WTC11 (cell line): ENCODE measurements at regions not wholly inside any gene's neighbourhood (a gene's known extent, or its start where the extent isn't known, plus 50 kb on each side); places are given as distances from the start of the nearest gene placed in this dataset.

Experiments used
- ATAC-seq: fragments of 200-7000 bp; cut with Tn5 transposase; 2 replicates; pipeline ENCODE4 v1.10.0; 2021; ENCODE audit warnings: mild to moderate bottlenecking, moderate library complexity
- CTCF ChIA-PET: fragments of 300-600 bp; sonication (Branson Sonifier 250); formaldehyde crosslinking; loops from one replicate; lab custom pipeline; 2021; ENCODE audit warnings: antibody characterized with exemption; lab: Charles Lee
- POLR2A ChIA-PET: fragments of 350-600 bp; sonication (Branson Sonifier 250); formaldehyde crosslinking; loops from one replicate; lab custom pipeline; 2021; ENCODE audit warnings: antibody characterized with exemption; lab: Charles Lee
- DNase-seq: peaks from one replicate; pipeline ENCODE4 v3.0.0; 2021; ENCODE audit warnings: low spot score
- H3K27ac Mint-ChIP-seq: 2 replicates; pipeline ENCODE4 v1.8.0; 2021; ENCODE audit warnings: mixed read lengths
- H3K27me3 Mint-ChIP-seq: 2 replicates; pipeline ENCODE4 v1.8.0; 2021; ENCODE audit warnings: low read depth, mild to moderate bottlenecking, moderate library complexity, mixed read lengths
- H3K36me3 Mint-ChIP-seq: 2 replicates; pipeline ENCODE4 v1.8.0; 2021; ENCODE audit warnings: mixed read lengths
- H3K4me1 Mint-ChIP-seq: 2 replicates; pipeline ENCODE4 v1.8.0; 2022; ENCODE audit warnings: mixed read lengths
- H3K4me3 Mint-ChIP-seq: 2 replicates; pipeline ENCODE4 v1.8.0; 2021; ENCODE audit warnings: mild to moderate bottlenecking, moderate library complexity, mixed read lengths
- H3K9me3 Mint-ChIP-seq: 2 replicates; pipeline ENCODE4 v1.8.0; 2021; ENCODE audit warnings: mixed read lengths
- AFF4 ChIP-seq: sonication (generic); formaldehyde crosslinking; IDR thresholded peaks from 2 replicates; pipeline ENCODE4 v1.8.1; 2023; ENCODE audit warnings: mild to moderate bottlenecking, missing genetic modification reagents, borderline replicate concordance
- AR ChIP-seq: fragments of 250-450 bp; sonication (Bioruptor Pico); IDR thresholded peaks from 2 replicates; pipeline ENCODE4 v1.9.0; 2021; ENCODE audit warnings: mild to moderate bottlenecking
- ATF2 ChIP-seq: sonication (generic); formaldehyde crosslinking; IDR thresholded peaks from 2 replicates; pipeline ENCODE4 v1.8.1; 2022; ENCODE audit warnings: low read depth, missing genetic modification reagents, borderline replicate concordance
- E2F1 ChIP-seq: sonication (generic); formaldehyde crosslinking; IDR thresholded peaks from 2 replicates; pipeline ENCODE4 v1.8.0; 2022; ENCODE audit warnings: mild to moderate bottlenecking, missing genetic modification reagents
- EMX1 ChIP-seq: fragments of 250-450 bp; sonication (Bioruptor Pico); IDR thresholded peaks from 2 replicates; pipeline ENCODE4 v1.8.0; 2021; ENCODE audit warnings: mild to moderate bottlenecking
- ETV6 ChIP-seq: sonication (generic); formaldehyde crosslinking; IDR thresholded peaks from 2 replicates; pipeline ENCODE4 v1.8.1; 2022; ENCODE audit warnings: mild to moderate bottlenecking, missing genetic modification reagents
- FOXK1 ChIP-seq: sonication (generic); formaldehyde crosslinking; IDR thresholded peaks from 2 replicates; pipeline ENCODE4 v1.8.0; 2022; ENCODE audit warnings: mild to moderate bottlenecking, moderate library complexity, missing genetic modification reagents
- GABPB1 ChIP-seq: sonication (generic); formaldehyde crosslinking; IDR thresholded peaks from 2 replicates; pipeline ENCODE4 v1.8.1; 2023; ENCODE audit warnings: mild to moderate bottlenecking, missing genetic modification reagents
- HMGA2 ChIP-seq: fragments of 250-450 bp; sonication (Bioruptor Pico); IDR thresholded peaks from 2 replicates; pipeline ENCODE4 v1.4.0; 2021; ENCODE audit warnings: mild to moderate bottlenecking, moderate library complexity
- MAX ChIP-seq: sonication (generic); formaldehyde crosslinking; IDR thresholded peaks from 2 replicates; pipeline ENCODE4 v1.8.0; 2022; ENCODE audit warnings: mild to moderate bottlenecking, missing genetic modification reagents
- MXD4 ChIP-seq: fragments of 250-450 bp; sonication (Bioruptor Pico); IDR thresholded peaks from 2 replicates; pipeline ENCODE4 v1.8.0; 2021; ENCODE audit warnings: mild to moderate bottlenecking, moderate library complexity, borderline replicate concordance
- PRDM15 ChIP-seq: sonication (generic); formaldehyde crosslinking; IDR thresholded peaks from 2 replicates; pipeline ENCODE4 v1.8.0; 2022; ENCODE audit warnings: missing genetic modification reagents
- RELA ChIP-seq: sonication (generic); formaldehyde crosslinking; IDR thresholded peaks from 2 replicates; pipeline ENCODE4 v1.8.1; 2022; ENCODE audit warnings: missing genetic modification reagents, mild to moderate bottlenecking, borderline replicate concordance
- RORB ChIP-seq: fragments of 250-450 bp; sonication (Bioruptor Pico); IDR thresholded peaks from 2 replicates; pipeline ENCODE4 v1.9.0; 2021; ENCODE audit warnings: mild to moderate bottlenecking
- SMAD3 ChIP-seq: sonication (generic); formaldehyde crosslinking; IDR thresholded peaks from 2 replicates; pipeline ENCODE4 v1.8.0; 2022; ENCODE audit warnings: missing genetic modification reagents, mild to moderate bottlenecking, borderline replicate concordance
- SMAD4 ChIP-seq: sonication (generic); formaldehyde crosslinking; IDR thresholded peaks from 2 replicates; pipeline ENCODE4 v1.8.0; 2022; ENCODE audit warnings: mild to moderate bottlenecking, missing genetic modification reagents
- TEAD4 ChIP-seq: sonication (generic); formaldehyde crosslinking; IDR thresholded peaks from 2 replicates; pipeline ENCODE4 v1.8.0; 2022; ENCODE audit warnings: mild to moderate bottlenecking, missing genetic modification reagents
- TP53 ChIP-seq: sonication (generic); formaldehyde crosslinking; IDR thresholded peaks from 2 replicates; pipeline ENCODE4 v1.8.1; 2023; ENCODE audit warnings: mild to moderate bottlenecking, missing genetic modification reagents
- ZNF121 ChIP-seq: sonication (generic); formaldehyde crosslinking; IDR thresholded peaks from 2 replicates; pipeline ENCODE4 v1.8.0; 2023; ENCODE audit warnings: missing genetic modification reagents
- ZNF138 ChIP-seq: sonication (generic); formaldehyde crosslinking; conservative IDR thresholded peaks from 2 replicates; pipeline ENCODE4 v1.8.1; 2022; ENCODE audit warnings: mild to moderate bottlenecking, moderate library complexity, missing genetic modification reagents
- ZNF232 ChIP-seq: sonication (generic); formaldehyde crosslinking; IDR thresholded peaks from 2 replicates; pipeline ENCODE4 v1.8.0; 2022; ENCODE audit warnings: mild to moderate bottlenecking, missing genetic modification reagents
- ZSCAN18 ChIP-seq: fragments of 250-450 bp; sonication (Bioruptor Pico); IDR thresholded peaks from 2 replicates; pipeline ENCODE4 v2.1.2; 2022; ENCODE audit warnings: mild to moderate bottlenecking, moderate library complexity

GRCh38 chr5:4541334-4541733 lies 598.8 kb upstream of the ADAMTS16 start:
- Mint-ChIP-seq H3K4me1 (peaks cover 50% of the 10 kb centered on the region), H3K4me3 (no peak overlapping the region), H3K9me3 (peaks cover 18% of the 10 kb centered on the region)
- ATAC-seq = no peak
- ChIA-PET POLR2A (no interaction called here), CTCF (no interaction called here)
- no peak for DNase-seq
- TF ChIP-seq ZSCAN18 (no peak), ZNF121 (CRISPR knock-in tag) (no peak), EMX1 (no peak), SMAD4 (CRISPR knock-in tag) (no peak), PRDM15 (no peak), MAX (CRISPR knock-in tag) (no peak), TP53 (CRISPR knock-in tag) (no peak), ZNF138 (CRISPR knock-in tag) (no peak), AR (no peak), RORB (CRISPR knock-in tag) (no peak)
- TF ChIP-seq, all 79 proteins: peak for 0
- Mint-ChIP-seq H3K36me3 (peaks cover 4% of the 10 kb centered on the region; the same call in 1 of the 2 replicates), H3K27me3 (peaks cover 2% of the 10 kb centered on the region; the same call in 1 of the 2 replicates), H3K27ac (no peak overlapping the region)

- Mint-ChIP-seq H3K4me3 (no peak overlapping the region), H3K27ac (no peak overlapping the region), H3K9me3 (peaks cover 18% of the 10 kb centered on the region), H3K27me3 (peaks cover 2% of the 10 kb centered on the region; the same call in 1 of the 2 replicates), H3K4me1 (peaks cover 56% of the 10 kb centered on the region), H3K36me3 (peaks cover 4% of the 10 kb centered on the region; the same call in 1 of the 2 replicates)
- DNase-seq (no peak), ATAC-seq (no peak)
- ChIA-PET POLR2A (no interaction called here), CTCF (no interaction called here)
- no peak for TF ChIP-seq FOXK1 (CRISPR knock-in tag)
- no peak for TF ChIP-seq RELA (CRISPR knock-in tag)
- no peak for TF ChIP-seq HMGA2
- no peak for TF ChIP-seq ETV6 (CRISPR knock-in tag)
- no peak for TF ChIP-seq GABPB1 (CRISPR knock-in tag)
- no peak for TF ChIP-seq SMAD3 (CRISPR knock-in tag)
- TF ChIP-seq ZNF232 (CRISPR knock-in tag) = no peak
- TF ChIP-seq E2F1 (CRISPR knock-in tag) = no peak
- TF ChIP-seq ATF2 = no peak
- no peak for TF ChIP-seq AFF4 (CRISPR knock-in tag)
- no peak for TF ChIP-seq TEAD4 (CRISPR knock-in tag)
- TF ChIP-seq MXD4 (CRISPR knock-in tag) = no peak
Observed at GRCh38 chr5:4542145-4542778, 597.9 kb upstream of the ADAMTS16 start.
